SK-N-MC (cell line): ENCODE measurements at regions not wholly inside any gene's neighbourhood (a gene's known extent, or its start where the extent isn't known, plus 50 kb on each side); places are given as distances from the start of the nearest gene placed in this dataset.

ENCODE experiments used
- DNase-seq: peaks from one replicate; pipeline ENCODE4 v3.0.0-alpha.2; 2011; ENCODE audit warnings: low read depth, low spot score
- H3K27ac ChIP-seq: fragments of 200-600 bp; sonication (generic); 2 replicates; pipeline ENCODE4 v1.5.1; 2016; ENCODE audit warnings: mixed run types
- H3K36me3 ChIP-seq: fragments of 200-600 bp; sonication (generic); 2 replicates; pipeline ENCODE4 v1.6.1; 2017; ENCODE audit warnings: antibody characterized with exemption, low read length, mixed read lengths; ENCODE audit not compliant: insufficient read depth
- H3K4me3 ChIP-seq: fragments of 200-600 bp; sonication (generic); 2 replicates; pipeline ENCODE4 v1.5.1; 2016
- H3K9ac ChIP-seq: fragments of 200-600 bp; sonication (generic); 2 replicates; pipeline ENCODE4 v1.8.0; 2017; ENCODE audit warnings: mixed run types, mixed read lengths; ENCODE audit not compliant: insufficient read length
- H3K9me3 ChIP-seq: fragments of 200-600 bp; sonication (generic); 2 replicates; pipeline ENCODE4 v1.6.1; 2017; ENCODE audit warnings: low read depth, mild to moderate bottlenecking, antibody characterized with exemption, low read length, moderate library complexity, mixed read lengths
- EZH2 ChIP-seq: fragments of 200-600 bp; sonication (generic); IDR thresholded peaks from one replicate; pipeline ENCODE4 v1.6.1; 2017; ENCODE audit warnings: antibody characterized with exemption
- FOXP2 ChIP-seq: optimal IDR thresholded peaks from 2 replicates; pipeline ENCODE3; 2011; ENCODE audit warnings: mild to moderate bottlenecking, moderate library complexity; ENCODE audit not compliant: insufficient read depth; ENCODE audit errors: extremely low read length, control extremely low read depth
- POLR2AphosphoS5 ChIP-seq: IDR thresholded peaks from 2 replicates; pipeline ENCODE4 v1.6.1; 2012; ENCODE audit warnings: mild to moderate bottlenecking, low read depth, low read length, borderline replicate concordance

GRCh38 chr4:124219389-124219788, 493.1 kb downstream of the ANKRD50 start:
- Histone ChIP-seq H3K27ac (no peak overlapping the region), H3K4me3 (no peak overlapping the region), H3K9ac (no peak overlapping the region), H3K9me3 (no peaks in the 10 kb centered on the region), H3K36me3 (no peaks in the 10 kb centered on the region)
- DNase-seq = no peak
- TF ChIP-seq EZH2 = no peak
- no peak for TF ChIP-seq FOXP2
- no peak for TF ChIP-seq POLR2AphosphoS5

GRCh38 chr4:124224256-124224655, 488.3 kb downstream of the ANKRD50 start:
- H3K4me3 ChIP-seq = no peak overlapping the region
- no peak overlapping the region for H3K9ac ChIP-seq
- no peak for DNase-seq
- no peak overlapping the region for H3K27ac ChIP-seq
- TF ChIP-seq EZH2 (no peak), FOXP2 (no peak), POLR2AphosphoS5 (no peak)
- H3K9me3 ChIP-seq = no peaks in the 10 kb centered on the region
- no peaks in the 10 kb centered on the region for H3K36me3 ChIP-seq

GRCh38 chr4:124227981-124228380, 484.6 kb downstream of the ANKRD50 start:
- Histone ChIP-seq H3K9ac (no peak overlapping the region), H3K27ac (no peak overlapping the region), H3K36me3 (no peaks in the 10 kb centered on the region), H3K4me3 (no peak overlapping the region), H3K9me3 (no peaks in the 10 kb centered on the region)
- DNase-seq = no peak
- no peak for TF ChIP-seq FOXP2
- TF ChIP-seq POLR2AphosphoS5 = no peak
- TF ChIP-seq EZH2 = no peak

- DNase-seq = no peak
- no peak overlapping the region for H3K27ac ChIP-seq
- TF ChIP-seq POLR2AphosphoS5 (no peak), EZH2 (no peak), FOXP2 (no peak)
- no peak overlapping the region for H3K9ac ChIP-seq
- no peaks in the 10 kb centered on the region for H3K9me3 ChIP-seq
- no peaks in the 10 kb centered on the region for H3K36me3 ChIP-seq
- no peak overlapping the region for H3K4me3 ChIP-seq
Observed at GRCh38 chr4:124230268-124230667, 482.3 kb downstream of the ANKRD50 start.

GRCh38 chr4:124234771-124235170, 477.8 kb downstream of the ANKRD50 start:
- Histone ChIP-seq H3K4me3 (no peak overlapping the region), H3K27ac (no peak overlapping the region), H3K36me3 (no peaks in the 10 kb centered on the region), H3K9ac (no peak overlapping the region), H3K9me3 (no peaks in the 10 kb centered on the region)
- TF ChIP-seq POLR2AphosphoS5 (no peak), FOXP2 (no peak), EZH2 (no peak)
- no peak for DNase-seq

GRCh38 chr4:124243671-124244366, 468.7 kb downstream of the ANKRD50 start:
- no peak overlapping the region for H3K4me3 ChIP-seq
- TF ChIP-seq POLR2AphosphoS5 (no peak), EZH2 (no peak)
- H3K36me3 ChIP-seq = no peaks in the 10 kb centered on the region
- no peak for DNase-seq
- no peak overlapping the region for H3K27ac ChIP-seq
- H3K9me3 ChIP-seq = no peaks in the 10 kb centered on the region
- no peak overlapping the region for H3K9ac ChIP-seq

GRCh38 chr4:124253080-124253479, 459.5 kb downstream of the ANKRD50 start:
- no peak for DNase-seq
- no peak overlapping the region for H3K4me3 ChIP-seq
- no peak for TF ChIP-seq POLR2AphosphoS5
- TF ChIP-seq EZH2 = no peak
- TF ChIP-seq FOXP2 = no peak
- no peak overlapping the region for H3K27ac ChIP-seq
- H3K36me3 ChIP-seq = no peaks in the 10 kb centered on the region
- no peaks in the 10 kb centered on the region for H3K9me3 ChIP-seq
- H3K9ac ChIP-seq = no peak overlapping the region

- H3K4me3 ChIP-seq = no peak overlapping the region
- DNase-seq = peak; percentile 82
- no peak overlapping the region for H3K27ac ChIP-seq
- no peaks in the 10 kb centered on the region for H3K36me3 ChIP-seq
- no peak overlapping the region for H3K9ac ChIP-seq
- TF ChIP-seq POLR2AphosphoS5 (no peak), FOXP2 (no peak), EZH2 (no peak)
- no peaks in the 10 kb centered on the region for H3K9me3 ChIP-seq
Observed at GRCh38 chr4:124262211-124263179, 450.0 kb downstream of the ANKRD50 start.
